ENCODE measurements at regions not wholly inside any gene's neighbourhood (a gene's known extent, or its start where the extent isn't known, plus 50 kb on each side); places are given as distances from the start of the nearest gene placed in this dataset.
"Not testable (repeated sequence)": the region's sequence is repeated elsewhere in the genome, so short reads cannot be mapped to it uniquely, and the experiment has no call there.

GRCh38 chr4:85106805-85107336 lies 140.4 kb upstream of the WDFY3 start:
- no peak for DNase-seq

DNA sequence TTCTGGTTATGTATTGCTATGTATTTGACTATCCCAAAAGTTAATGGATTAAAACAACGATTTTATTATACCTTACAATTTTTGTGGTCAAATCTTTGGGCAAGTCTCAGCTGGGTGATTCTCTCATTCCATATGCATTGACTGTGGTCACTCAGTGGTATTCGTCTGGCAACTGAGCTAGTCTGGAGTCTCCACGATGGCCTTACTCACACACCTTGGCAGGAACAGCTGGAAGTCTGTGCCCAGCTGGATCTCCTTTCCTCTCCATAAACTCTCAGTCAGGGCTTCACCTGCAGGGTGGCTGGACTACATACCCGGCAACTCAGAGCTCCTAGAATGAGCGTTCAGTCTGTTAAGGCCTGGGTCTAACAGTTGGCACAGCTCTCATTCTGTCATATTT lies 141.1 kb upstream of the WDFY3 start:
- DNase-seq: no peak

- no peak for DNase-seq
Measured at GRCh38 chr4:85113706-85114105, 147.2 kb upstream of the WDFY3 start.

DNA sequence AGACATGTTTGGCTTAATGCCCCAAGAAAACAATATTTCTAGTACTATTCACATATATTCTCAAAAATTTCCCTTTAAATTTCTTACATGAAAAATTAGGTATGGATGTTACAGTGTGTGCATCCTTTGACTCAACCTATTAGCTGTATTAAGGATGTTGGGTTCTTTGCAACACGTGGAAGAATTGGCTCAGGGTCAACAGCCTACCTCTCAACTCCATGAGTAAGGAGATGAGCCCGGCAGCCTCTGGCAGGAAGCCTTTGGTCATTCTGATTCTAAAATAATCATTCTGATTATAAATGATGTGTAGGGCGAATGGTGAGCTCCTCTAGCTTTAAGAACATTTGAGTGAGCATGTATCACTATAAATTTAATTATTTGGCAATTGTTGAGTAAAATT lies 148.0 kb upstream of the WDFY3 start:
- no peak for DNase-seq

- no peak for DNase-seq
Measured at GRCh38 chr4:85116008-85116407, 149.5 kb upstream of the WDFY3 start.

GRCh38 chr4:85125688-85126087 lies 159.2 kb upstream of the WDFY3 start:
- no peak for DNase-seq

GRCh38 chr4:85126991-85127591 lies 160.6 kb upstream of the WDFY3 start:
- DNase-seq: no peak

GRCh38 chr4:85127653-85128052 lies 161.2 kb upstream of the WDFY3 start:
- DNase-seq: peak; percentile 13

GRCh38 chr4:85128246-85129204 lies 162.0 kb upstream of the WDFY3 start:
- no peak for DNase-seq

GRCh38 chr4:85129354-85130125 lies 163.1 kb upstream of the WDFY3 start:
- DNase-seq: not testable (repeated sequence)

GRCh38 chr4:85132117-85132516 lies 165.6 kb upstream of the WDFY3 start:
- DNase-seq: no peak

DNA sequence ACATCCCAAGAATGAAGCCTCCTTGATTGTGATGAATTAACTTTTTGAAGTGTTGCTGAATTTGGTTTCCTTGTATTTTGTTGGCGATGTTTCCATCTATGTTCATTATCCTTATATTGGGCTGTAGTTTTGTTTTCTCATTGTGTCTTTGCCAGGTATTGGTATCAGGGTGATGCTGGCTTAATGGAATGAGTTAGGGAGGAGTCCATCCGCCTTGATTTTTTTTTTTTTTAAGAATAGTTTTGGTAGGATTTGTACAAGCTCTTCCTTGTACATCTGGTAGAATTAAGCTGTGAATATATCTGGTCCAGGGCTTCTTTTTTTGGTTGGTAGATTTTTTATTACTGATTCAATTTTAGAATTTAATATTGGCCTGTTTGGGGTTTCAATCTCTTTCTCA lies 166.1 kb upstream of the WDFY3 start:
- no peak for DNase-seq

DNA sequence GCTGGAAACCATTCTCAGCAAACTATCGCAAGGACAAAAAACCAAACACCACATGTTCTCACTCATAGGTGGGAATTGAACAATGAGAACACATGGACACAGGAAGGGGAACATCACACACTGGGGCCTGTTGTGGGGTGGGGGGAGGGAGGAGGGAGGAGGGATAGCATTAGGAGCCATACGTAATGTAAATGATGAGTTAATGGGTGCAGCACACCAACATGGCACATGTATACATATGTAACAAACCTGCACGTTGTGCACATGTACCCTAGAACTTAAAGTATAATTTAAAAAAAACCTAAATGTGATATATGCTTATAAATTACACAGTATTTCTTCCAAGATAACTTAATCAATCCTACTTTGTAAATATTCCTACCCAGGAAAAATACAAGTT lies 173.3 kb upstream of the WDFY3 start:
- not testable (repeated sequence) for DNase-seq

- no peak for DNase-seq
Measured at GRCh38 chr4:85142451-85142850, 176.0 kb upstream of the WDFY3 start.

- DNase-seq: peak; percentile 18
Measured at GRCh38 chr4:85147481-85148076, 181.1 kb upstream of the WDFY3 start.

- DNase-seq: no peak
Measured at GRCh38 chr4:85149676-85150075, 183.2 kb upstream of the WDFY3 start.

- DNase-seq: no peak
Measured at GRCh38 chr4:85151371-85151770, 184.9 kb upstream of the WDFY3 start.

- no peak for DNase-seq
Measured at GRCh38 chr4:85151786-85152185, 185.3 kb upstream of the WDFY3 start.

DNA sequence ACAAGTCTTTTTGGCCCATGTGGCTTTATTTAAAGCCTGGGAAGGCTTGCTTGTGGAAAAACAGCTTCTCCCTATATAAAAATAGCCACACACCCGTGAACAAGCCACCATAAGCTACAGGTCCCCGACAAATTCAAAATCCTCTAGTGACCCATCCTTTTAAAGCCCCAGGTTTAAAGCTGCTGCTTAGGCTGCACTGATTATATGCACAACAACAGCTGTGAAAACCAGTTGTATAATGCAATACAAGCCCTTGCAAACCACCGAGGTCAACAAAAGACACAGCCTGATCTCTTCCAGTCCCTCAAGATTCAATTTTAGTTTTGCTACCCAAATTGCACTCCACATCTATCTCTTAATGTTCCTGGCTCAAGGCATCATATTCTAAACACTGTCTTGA lies 186.0 kb upstream of the WDFY3 start:
- no peak for DNase-seq

DNA sequence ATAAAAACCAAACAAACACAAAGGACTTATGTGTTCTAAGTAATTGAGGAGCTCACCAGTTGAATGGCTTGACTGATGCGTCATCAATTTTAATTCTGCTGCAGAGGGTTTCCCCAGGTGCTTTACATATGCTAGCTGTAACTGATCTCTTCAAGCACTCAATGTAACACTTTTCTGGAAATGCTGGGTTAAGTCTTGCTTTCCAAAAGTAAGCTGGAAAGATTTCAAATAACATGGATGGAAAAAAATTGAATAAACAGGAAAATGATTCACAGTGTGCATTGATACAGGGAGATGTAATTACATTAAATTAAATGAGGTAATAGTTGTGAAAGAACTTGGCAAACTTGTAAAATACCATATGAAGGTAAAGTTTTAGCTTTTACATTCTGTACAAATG lies 186.7 kb upstream of the WDFY3 start:
- no peak for DNase-seq

GRCh38 chr4:85154591-85154990 lies 188.1 kb upstream of the WDFY3 start:
- DNase-seq: no peak

DNA sequence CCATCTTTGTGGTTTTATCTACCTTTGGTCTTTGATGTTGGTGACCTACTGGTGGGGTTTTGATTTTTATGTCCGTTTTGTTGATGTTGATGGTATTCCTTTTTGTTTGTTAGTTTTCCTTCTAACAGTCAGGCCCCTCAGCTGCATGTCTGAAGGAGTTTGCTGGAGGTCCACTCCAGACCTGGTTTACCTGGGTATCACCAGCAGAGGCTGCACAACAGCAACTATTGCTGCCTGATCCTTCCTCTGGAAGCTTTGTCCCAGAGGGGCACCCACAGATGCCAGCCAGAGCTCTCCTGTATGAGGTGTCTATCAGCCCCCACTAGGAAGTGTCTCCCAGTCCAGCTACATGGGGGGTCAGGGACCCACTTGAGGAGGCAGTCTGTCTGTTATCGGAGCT lies 199.3 kb upstream of the WDFY3 start:
- no peak for DNase-seq

DNA sequence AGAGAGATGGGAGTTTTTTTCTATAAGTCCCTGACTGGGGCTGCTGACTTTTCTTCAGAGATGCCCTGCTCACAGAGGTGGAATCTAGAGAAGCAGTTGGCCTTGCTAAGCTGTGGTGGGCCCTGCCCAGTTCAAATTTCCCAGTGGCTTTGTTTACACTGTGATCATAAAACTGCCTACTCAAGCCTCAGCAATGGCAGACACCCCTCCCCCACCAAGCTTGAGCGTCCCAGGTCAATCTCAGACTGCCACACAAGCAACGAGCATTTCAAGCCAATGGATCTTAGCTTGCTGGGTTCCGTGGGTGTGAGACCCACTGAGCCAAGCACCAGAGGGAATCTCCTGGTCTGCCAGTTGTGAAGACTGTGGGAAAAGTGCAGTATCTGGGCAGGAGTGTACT lies 199.8 kb upstream of the WDFY3 start:
- DNase-seq: no peak
